CD4-positive, alpha-beta T cell (primary cell): ENCODE measurements at regions not wholly inside any gene's neighbourhood (a gene's known extent, or its start where the extent isn't known, plus 50 kb on each side); places are given as distances from the start of the nearest gene placed in this dataset.

Experiments used
- ATAC-seq: fragments of 200-7000 bp; cut with Tn5 transposase; one replicate; pipeline ENCODE4 v1.10.0; 2022; ENCODE audit warnings: mild to moderate bottlenecking; ENCODE audit not compliant: poor library complexity
- CTCF ChIA-PET: fragments of 350-600 bp; sonication (Branson Sonifier 250); formaldehyde crosslinking; loops from one replicate; lab custom pipeline; 2021; ENCODE audit warnings: antibody characterized with exemption, inconsistent platforms; lab: Charles Lee
- POLR2A ChIA-PET: fragments of 350-600 bp; sonication (Branson Sonifier 250); formaldehyde crosslinking; loops from one replicate; lab custom pipeline; 2021; ENCODE audit warnings: antibody characterized with exemption, inconsistent platforms; lab: Charles Lee
- DNase-seq, 14 experiments: peaks; one replicate each; pipeline ENCODE4 v3.0.0-alpha.2; 2013 to 2020; ENCODE audit warnings: mixed read lengths in 2 of 14
- H3K27ac ChIP-seq, 2 donors: one replicate each; pipeline versions ENCODE4 v1.5.1 to v1.7.0; 2013; ENCODE audit warnings: low read length in 2 of 2, low read depth in 1 of 2, mild to moderate bottlenecking in 1 of 2
- H3K27me3 ChIP-seq, 2 experiments: 1 replicate in 1 of 2; 2 replicates in 1 of 2; pipeline versions ENCODE4 v1.6.1 to v1.7.0; 2013; ENCODE audit warnings: low read length in 2 of 2, control low read depth in 1 of 2, mild to moderate bottlenecking in 1 of 2, moderate library complexity in 1 of 2; ENCODE audit not compliant: insufficient read depth in 2 of 2, control insufficient read depth in 1 of 2
- H3K36me3 ChIP-seq: one replicate; pipeline ENCODE4 v1.6.1; 2013; ENCODE audit warnings: low read length, control low read depth; ENCODE audit not compliant: insufficient read depth
- H3K4me1 ChIP-seq: one replicate; pipeline ENCODE4 v1.6.1; 2013; ENCODE audit warnings: low read length, control low read depth; ENCODE audit not compliant: insufficient read depth
- H3K4me3 ChIP-seq: one replicate; pipeline ENCODE4 v1.5.1; 2013; ENCODE audit warnings: mild to moderate bottlenecking, low read length, moderate library complexity
- H3K9me3 ChIP-seq, 2 experiments: 1 replicate in 1 of 2; 2 replicates in 1 of 2; pipeline versions ENCODE4 v1.6.1 to v1.7.0; 2013; ENCODE audit warnings: low read length in 2 of 2, mild to moderate bottlenecking in 2 of 2, control low read depth in 1 of 2, moderate library complexity in 1 of 2; ENCODE audit not compliant: control insufficient read depth in 1 of 2, insufficient read depth in 1 of 2
- H3K27ac Mint-ChIP-seq: one replicate; pipeline ENCODE4 v1.8.0; 2020; ENCODE audit warnings: mixed read lengths
- H3K27me3 Mint-ChIP-seq: one replicate; pipeline ENCODE4 v1.8.0; 2021; ENCODE audit warnings: mixed read lengths
- H3K36me3 Mint-ChIP-seq: one replicate; pipeline ENCODE4 v1.8.0; 2021; ENCODE audit warnings: low read depth, mixed read lengths
- H3K4me1 Mint-ChIP-seq: one replicate; pipeline ENCODE4 v1.8.0; 2021; ENCODE audit warnings: low read depth, mixed read lengths
- H3K4me3 Mint-ChIP-seq: one replicate; pipeline ENCODE4 v1.8.0; 2020; ENCODE audit warnings: mild to moderate bottlenecking, mixed read lengths
- H3K9me3 Mint-ChIP-seq: one replicate; pipeline ENCODE4 v1.8.0; 2020; ENCODE audit warnings: mixed read lengths
- intact Hi-C, 2 experiments: fragments of 100-400 bp; cut with DNase I in 1 of 2; cut with micrococcal nuclease in 1 of 2; formaldehyde crosslinking; loops; one replicate each; pipeline versions ENCODE4 v1.15.1 to v1.9.0; 2023 to 2025; cut with DNase I, micrococcal nuclease
- TF ChIP-seq, protein P1 (sequence below): fragments of 200-600 bp; IDR thresholded peaks from one replicate; pipeline ENCODE4 v1.8.0; 2022; ENCODE audit warnings: antibody characterized with exemption, mild to moderate bottlenecking

DNA sequence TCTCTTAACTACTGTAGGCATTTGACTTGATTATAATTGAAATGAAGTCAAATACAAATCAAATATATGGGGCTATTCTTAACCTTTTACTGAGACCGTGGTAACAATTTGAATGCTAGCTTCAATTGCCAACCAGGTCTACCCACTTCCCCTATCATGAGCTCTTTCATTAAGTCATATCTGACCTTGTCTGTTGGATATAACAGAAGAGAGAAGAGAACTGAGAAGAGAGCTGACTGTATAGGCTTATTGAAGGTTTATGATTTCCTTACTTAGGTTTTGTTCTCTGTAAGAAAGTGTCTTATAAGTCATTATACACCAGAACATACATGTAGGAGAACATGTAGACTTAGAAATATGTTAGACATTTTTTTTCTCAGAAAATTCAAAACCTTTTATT is 549.4 kb downstream of the COL12A1 start:
- H3K4me1 ChIP-seq, result no peaks in the 10 kb centered on the region
- POLR2A ChIA-PET, result no interaction called here
- no peaks in the 10 kb centered on the region for H3K27me3 ChIP-seq
- ATAC-seq (no peak), DNase-seq (no peak)
- no peak overlapping the region for H3K4me3 ChIP-seq
- H3K36me3 ChIP-seq, result no peaks in the 10 kb centered on the region
- peaks cover 0 to 5% of the 10 kb centered on the region in 2 experiments for H3K9me3 ChIP-seq
- no peaks in the 10 kb centered on the region for H3K27me3 Mint-ChIP-seq
- no peaks in the 10 kb centered on the region for H3K9me3 Mint-ChIP-seq
- intact Hi-C loops, result no loop called here
- TF ChIP-seq, protein P1, sequence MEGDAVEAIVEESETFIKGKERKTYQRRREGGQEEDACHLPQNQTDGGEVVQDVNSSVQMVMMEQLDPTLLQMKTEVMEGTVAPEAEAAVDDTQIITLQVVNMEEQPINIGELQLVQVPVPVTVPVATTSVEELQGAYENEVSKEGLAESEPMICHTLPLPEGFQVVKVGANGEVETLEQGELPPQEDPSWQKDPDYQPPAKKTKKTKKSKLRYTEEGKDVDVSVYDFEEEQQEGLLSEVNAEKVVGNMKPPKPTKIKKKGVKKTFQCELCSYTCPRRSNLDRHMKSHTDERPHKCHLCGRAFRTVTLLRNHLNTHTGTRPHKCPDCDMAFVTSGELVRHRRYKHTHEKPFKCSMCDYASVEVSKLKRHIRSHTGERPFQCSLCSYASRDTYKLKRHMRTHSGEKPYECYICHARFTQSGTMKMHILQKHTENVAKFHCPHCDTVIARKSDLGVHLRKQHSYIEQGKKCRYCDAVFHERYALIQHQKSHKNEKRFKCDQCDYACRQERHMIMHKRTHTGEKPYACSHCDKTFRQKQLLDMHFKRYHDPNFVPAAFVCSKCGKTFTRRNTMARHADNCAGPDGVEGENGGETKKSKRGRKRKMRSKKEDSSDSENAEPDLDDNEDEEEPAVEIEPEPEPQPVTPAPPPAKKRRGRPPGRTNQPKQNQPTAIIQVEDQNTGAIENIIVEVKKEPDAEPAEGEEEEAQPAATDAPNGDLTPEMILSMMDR, result no peak
- CTCF ChIA-PET, result no interaction called here
- H3K4me1 Mint-ChIP-seq, result no peaks in the 10 kb centered on the region
- H3K4me3 Mint-ChIP-seq, result no peak overlapping the region
- H3K27ac Mint-ChIP-seq, result no peak overlapping the region
- no peak overlapping the region for H3K27ac ChIP-seq
- H3K36me3 Mint-ChIP-seq, result no peaks in the 10 kb centered on the region

DNA sequence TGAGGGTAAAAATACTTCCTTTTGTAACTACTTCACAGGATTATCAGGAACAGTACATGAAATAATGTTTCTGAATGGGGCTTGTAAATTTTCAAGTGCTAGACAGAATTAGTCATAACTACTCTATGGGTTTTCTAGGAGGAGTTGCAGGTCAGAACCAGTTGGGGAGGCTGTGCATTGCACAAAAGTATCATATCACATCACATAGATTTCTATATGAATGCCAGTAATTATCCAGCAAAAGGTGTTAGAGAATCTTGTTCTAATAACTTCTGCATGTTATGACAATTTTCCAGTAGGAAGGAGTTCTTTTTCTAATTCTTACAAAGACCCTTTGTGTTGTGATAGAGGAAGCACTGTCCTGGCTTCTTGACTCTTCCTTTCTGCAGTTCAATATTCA is 551.6 kb downstream of the COL12A1 start:
- Mint-ChIP-seq H3K27ac (no peak overlapping the region), H3K9me3 (peaks cover 3% of the 10 kb centered on the region), H3K4me1 (no peaks in the 10 kb centered on the region), H3K4me3 (no peak overlapping the region), H3K36me3 (no peaks in the 10 kb centered on the region), H3K27me3 (no peaks in the 10 kb centered on the region)
- no peaks in the 10 kb centered on the region for H3K36me3 ChIP-seq
- intact Hi-C loops, result no loop called here
- no peak overlapping the region for H3K27ac ChIP-seq
- H3K9me3 ChIP-seq, result no peaks in the 10 kb centered on the region
- ATAC-seq (no peak), DNase-seq (no peak)
- H3K4me1 ChIP-seq, result no peaks in the 10 kb centered on the region
- TF ChIP-seq, protein P1, result no peak
- CTCF ChIA-PET, result no interaction called here
- H3K27me3 ChIP-seq, result no peaks in the 10 kb centered on the region
- POLR2A ChIA-PET, result no interaction called here
- H3K4me3 ChIP-seq, result no peak overlapping the region

DNA sequence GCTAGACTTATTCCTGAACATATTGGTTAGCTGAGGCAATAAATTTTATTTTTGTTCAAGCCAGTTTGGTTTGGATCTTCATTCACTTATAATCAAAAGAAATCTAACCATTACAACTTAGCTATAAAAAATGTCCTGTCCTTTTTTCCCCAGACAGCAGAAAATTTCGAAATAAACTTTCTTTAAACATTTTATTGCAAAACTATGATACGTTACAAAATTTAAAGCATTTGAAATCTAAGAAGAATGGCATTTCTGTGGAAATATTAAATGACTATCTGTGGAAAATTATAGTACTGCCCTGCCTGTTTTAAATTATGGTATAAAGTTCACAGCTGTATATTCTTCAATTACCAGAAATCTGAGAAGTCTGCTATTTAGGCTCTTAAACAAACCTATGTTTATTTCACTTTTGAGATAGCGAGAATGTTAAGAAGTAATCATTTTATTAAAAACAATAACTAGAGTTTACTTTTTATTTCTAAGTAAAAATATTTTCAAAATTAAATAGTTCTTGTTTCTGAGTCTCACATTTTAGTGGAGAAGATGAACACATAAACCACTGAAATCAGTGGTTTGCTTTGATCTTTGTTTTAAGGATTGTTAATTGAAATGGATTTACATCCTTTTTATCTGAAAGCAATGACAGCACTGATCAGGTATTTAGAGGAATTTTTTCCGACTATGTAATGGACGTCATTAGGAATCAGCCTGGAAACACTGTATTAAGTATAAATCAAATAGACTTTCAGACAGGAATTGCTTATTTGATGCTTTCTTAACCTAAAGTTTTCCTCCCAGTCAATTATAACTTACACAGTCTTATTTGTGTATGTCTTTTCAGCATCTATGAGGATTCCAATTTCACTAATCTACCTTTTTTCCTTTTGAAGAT is 553.7 kb downstream of the COL12A1 start:
- ChIA-PET CTCF (no interaction called here), POLR2A (no interaction called here)
- H3K27ac ChIP-seq, result no peak overlapping the region
- H3K4me3 ChIP-seq, result no peak overlapping the region
- Mint-ChIP-seq H3K27me3 (no peaks in the 10 kb centered on the region), H3K4me3 (no peak overlapping the region), H3K27ac (no peak overlapping the region), H3K4me1 (no peaks in the 10 kb centered on the region), H3K9me3 (peaks cover 3% of the 10 kb centered on the region), H3K36me3 (no peaks in the 10 kb centered on the region)
- no peak for ATAC-seq
- no peaks in the 10 kb centered on the region for H3K36me3 ChIP-seq
- intact Hi-C loops, result no loop called here
- no peaks in the 10 kb centered on the region for H3K4me1 ChIP-seq
- TF ChIP-seq, protein P1, result no peak
- H3K9me3 ChIP-seq, result no peaks in the 10 kb centered on the region
- no peaks in the 10 kb centered on the region for H3K27me3 ChIP-seq
- DNase-seq, result no peak
